GM12865 (cell line): ENCODE measurements at regions not wholly inside any gene's neighbourhood (a gene's known extent, or its start where the extent isn't known, plus 50 kb on each side); places are given as distances from the start of the nearest gene placed in this dataset.
"Not testable (repeated sequence)": the region's sequence is repeated elsewhere in the genome, so short reads cannot be mapped to it uniquely, and the experiment has no call there.

Experiments
- DNase-seq: peaks from one replicate; pipeline ENCODE4 v3.0.0; 2010; ENCODE audit warnings: low read depth
- H3K4me3 ChIP-seq: 2 replicates; pipeline ENCODE4 v1.5.1; 2011; ENCODE audit warnings: mild to moderate bottlenecking, low read depth, low read length, control low read depth
- CTCF ChIP-seq: IDR thresholded peaks from 2 replicates; pipeline ENCODE4 v1.5.1; 2011; ENCODE audit warnings: low read length, control low read depth, low read depth, inconsistent platforms; ENCODE audit not compliant: insufficient read depth; ENCODE audit errors: missing control alignments

DNA sequence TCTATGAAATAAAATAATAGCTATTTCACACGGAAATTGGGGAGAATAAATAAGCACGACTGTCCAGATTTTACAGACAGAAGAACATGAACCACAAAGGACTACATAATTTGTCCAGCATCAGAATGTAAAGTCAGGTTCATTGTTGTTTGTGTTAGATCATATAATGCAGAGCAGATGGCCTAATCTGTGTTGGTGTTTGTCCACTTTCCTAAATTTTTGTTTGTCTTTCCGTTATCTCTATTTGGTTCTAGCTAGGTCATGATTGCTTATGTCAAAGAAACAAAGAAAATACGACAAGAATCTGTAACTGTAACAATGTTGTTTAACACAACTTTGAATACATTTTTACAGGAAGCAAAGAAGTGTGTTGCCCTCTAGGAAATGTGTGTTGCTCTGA lies 75.6 kb upstream of the ANKRD28 start:
- no peak overlapping the region for H3K4me3 ChIP-seq
- DNase-seq = no peak
- no peak for TF ChIP-seq CTCF

- TF ChIP-seq CTCF = no peak
- no peak overlapping the region for H3K4me3 ChIP-seq
- DNase-seq = no peak
Measured at GRCh38 chr3:15875016-15875689, 77.4 kb upstream of the ANKRD28 start.

- H3K4me3 ChIP-seq = no peak overlapping the region
- DNase-seq = no peak
- no peak for TF ChIP-seq CTCF
Measured at GRCh38 chr3:15876669-15877068, 78.9 kb upstream of the ANKRD28 start.

DNA sequence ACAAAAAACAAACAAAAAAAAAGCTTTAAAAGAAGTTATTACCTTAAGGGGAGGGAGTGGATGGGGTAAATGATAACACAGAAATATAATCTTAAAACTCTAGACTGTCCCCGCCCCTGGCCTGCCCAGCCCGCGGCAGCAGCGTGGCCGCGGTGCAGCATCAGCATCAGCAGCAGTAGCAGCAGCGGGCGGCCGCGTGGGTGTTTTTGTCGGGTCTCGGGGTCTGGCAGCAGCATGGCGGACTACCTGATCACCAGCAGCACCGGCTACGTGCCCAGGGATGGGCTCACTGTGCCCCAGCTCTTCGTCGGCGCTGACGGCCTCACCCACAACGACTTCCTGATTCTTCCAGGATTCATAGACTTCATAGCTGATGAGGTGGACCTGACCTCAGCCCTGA lies 80.0 kb upstream of the ANKRD28 start:
- no peak for DNase-seq
- H3K4me3 ChIP-seq = no peak overlapping the region
- TF ChIP-seq CTCF = no peak

GRCh38 chr3:15879787-15880186 lies 82.0 kb upstream of the ANKRD28 start:
- not testable (repeated sequence) for DNase-seq, H3K4me3 ChIP-seq

- no peak for TF ChIP-seq CTCF
- no peak overlapping the region for H3K4me3 ChIP-seq
Measured at GRCh38 chr3:15882577-15882976, 84.8 kb upstream of the ANKRD28 start.

DNA sequence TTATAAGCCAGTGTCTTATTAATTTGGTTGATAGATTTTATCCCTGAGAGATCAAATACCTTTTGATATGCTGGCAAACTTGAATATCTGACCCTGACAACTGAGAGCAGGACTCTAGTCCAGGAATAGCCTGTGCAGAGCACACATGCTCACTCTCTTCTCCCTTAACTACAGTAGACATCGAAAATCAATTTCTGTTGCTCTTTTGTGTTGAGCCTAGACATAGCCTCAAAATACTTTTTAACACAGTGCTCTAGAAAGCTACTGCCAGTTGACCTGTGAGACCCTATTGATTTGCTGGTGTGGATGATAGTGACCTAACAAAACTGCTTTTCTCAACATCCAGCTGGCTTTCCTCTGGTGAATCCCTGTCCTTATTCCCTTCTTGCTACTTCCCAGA lies 86.4 kb upstream of the ANKRD28 start:
- TF ChIP-seq CTCF = no peak
- H3K4me3 ChIP-seq = no peak overlapping the region
- DNase-seq = no peak

More at GRCh38 chr3:15882577-15882976, 84.8 kb upstream of the ANKRD28 start:
- no peak for DNase-seq
